ENCODE measurements at regions not wholly inside any gene's neighbourhood (a gene's known extent, or its start where the extent isn't known, plus 50 kb on each side); places are given as distances from the start of the nearest gene placed in this dataset.

- DNase-seq = no peak
These were observed 457.7 kb downstream of the EFNA5 start for GRCh38 chr5:107213025-107213424.

GRCh38 chr5:107211630-107212029 lies 459.1 kb downstream of the EFNA5 start:
- no peak for DNase-seq

GRCh38 chr5:107208867-107209266 lies 461.9 kb downstream of the EFNA5 start:
- no peak for DNase-seq

GRCh38 chr5:107204413-107204812 lies 466.3 kb downstream of the EFNA5 start:
- no peak for DNase-seq

- DNase-seq = peak; percentile 12
These were observed 467.5 kb downstream of the EFNA5 start for GRCh38 chr5:107203243-107203642.

GRCh38 chr5:107199756-107200155 lies 471.0 kb downstream of the EFNA5 start:
- no peak for DNase-seq

GRCh38 chr5:107196500-107197059 lies 474.2 kb downstream of the EFNA5 start:
- no peak for DNase-seq

- DNase-seq = no peak
These were observed 474.8 kb downstream of the EFNA5 start for GRCh38 chr5:107195890-107196395.

GRCh38 chr5:107184871-107185270 lies 485.9 kb downstream of the EFNA5 start:
- no peak for DNase-seq

GRCh38 chr5:107184066-107184465 lies 486.7 kb downstream of the EFNA5 start:
- DNase-seq = no peak

GRCh38 chr5:107170620-107171019 lies 500.1 kb downstream of the EFNA5 start:
- peak; percentile 41 for DNase-seq

GRCh38 chr5:107169867-107170266 lies 500.9 kb downstream of the EFNA5 start:
- DNase-seq = no peak

GRCh38 chr5:107168848-107169752 lies 501.6 kb downstream of the EFNA5 start:
- DNase-seq = no peak

GRCh38 chr5:107168086-107168485 lies 502.7 kb downstream of the EFNA5 start:
- DNase-seq = no peak

- DNase-seq = no peak
These were observed 505.4 kb downstream of the EFNA5 start for GRCh38 chr5:107165296-107165695.

GRCh38 chr5:107157809-107158208 lies 512.9 kb downstream of the EFNA5 start:
- DNase-seq = no peak

- no peak for DNase-seq
These were observed 515.0 kb downstream of the EFNA5 start for GRCh38 chr5:107155707-107156106.

- no peak for DNase-seq
These were observed 516.1 kb downstream of the EFNA5 start for GRCh38 chr5:107154593-107154992.

GRCh38 chr5:107153283-107153682 lies 517.5 kb downstream of the EFNA5 start:
- DNase-seq = no peak

GRCh38 chr5:107149243-107150005 lies 521.3 kb downstream of the EFNA5 start:
- DNase-seq = no peak

- DNase-seq = no peak
These were observed 523.1 kb downstream of the EFNA5 start for GRCh38 chr5:107147589-107147988.

GRCh38 chr5:107146901-107147300 lies 523.8 kb downstream of the EFNA5 start:
- DNase-seq = no peak

GRCh38 chr5:107135391-107135790 lies 535.3 kb downstream of the EFNA5 start:
- DNase-seq = no peak

GRCh38 chr5:107134931-107135330 lies 535.8 kb downstream of the EFNA5 start:
- no peak for DNase-seq

Data from DMS53 (cell line).